HG02973 (cell line): ENCODE measurements at regions not wholly inside any gene's neighbourhood (a gene's known extent, or its start where the extent isn't known, plus 50 kb on each side); places are given as distances from the start of the nearest gene placed in this dataset.

ENCODE experiments used
- ATAC-seq: cut with Tn5 transposase; IDR thresholded peaks from one replicate; pipeline ENCODE4 v1.9.1; 2021; ENCODE audit warnings: moderate library complexity; ENCODE audit not compliant: unreplicated experiment

GRCh38 chr13:59495936-59496512 lies 667.7 kb downstream of the DIAPH3 start:
- ATAC-seq: no peak

GRCh38 chr13:59497621-59498247 lies 666.0 kb downstream of the DIAPH3 start:
- no peak for ATAC-seq

GRCh38 chr13:59501004-59501403 lies 662.7 kb downstream of the DIAPH3 start:
- no peak for ATAC-seq

- ATAC-seq: no peak
Measured at GRCh38 chr13:59504407-59504806, 659.3 kb downstream of the DIAPH3 start.

GRCh38 chr13:59510386-59510785 lies 653.3 kb downstream of the DIAPH3 start:
- ATAC-seq: no peak

GRCh38 chr13:59513686-59514085 lies 650.0 kb downstream of the DIAPH3 start:
- ATAC-seq: no peak

- ATAC-seq: no peak
Measured at GRCh38 chr13:59514316-59514715, 649.4 kb downstream of the DIAPH3 start.

- no peak for ATAC-seq
Measured at GRCh38 chr13:59519819-59520218, 643.9 kb downstream of the DIAPH3 start.

- no peak for ATAC-seq
Measured at GRCh38 chr13:59521549-59521948, 642.2 kb downstream of the DIAPH3 start.

GRCh38 chr13:59522652-59523051 lies 641.1 kb downstream of the DIAPH3 start:
- no peak for ATAC-seq

- no peak for ATAC-seq
Measured at GRCh38 chr13:59527500-59527899, 636.2 kb downstream of the DIAPH3 start.

GRCh38 chr13:59531571-59532091 lies 632.1 kb downstream of the DIAPH3 start:
- ATAC-seq: no peak

- no peak for ATAC-seq
Measured at GRCh38 chr13:59532405-59532804, 631.3 kb downstream of the DIAPH3 start.

GRCh38 chr13:59533561-59534555 lies 629.9 kb downstream of the DIAPH3 start:
- no peak for ATAC-seq

GRCh38 chr13:59534806-59535205 lies 628.9 kb downstream of the DIAPH3 start:
- ATAC-seq: no peak

- no peak for ATAC-seq
Measured at GRCh38 chr13:59537500-59537899, 626.2 kb downstream of the DIAPH3 start.

- ATAC-seq: no peak
Measured at GRCh38 chr13:59538512-59538911, 625.2 kb downstream of the DIAPH3 start.

GRCh38 chr13:59542303-59542702 lies 621.4 kb downstream of the DIAPH3 start:
- no peak for ATAC-seq

- no peak for ATAC-seq
Measured at GRCh38 chr13:59543418-59543817, 620.3 kb downstream of the DIAPH3 start.

- ATAC-seq: no peak
Measured at GRCh38 chr13:59545007-59545406, 618.7 kb downstream of the DIAPH3 start.

GRCh38 chr13:59546178-59546577 lies 617.5 kb downstream of the DIAPH3 start:
- ATAC-seq: no peak

GRCh38 chr13:59547950-59548349 lies 615.8 kb downstream of the DIAPH3 start:
- no peak for ATAC-seq
